Gastroesophageal sphincter (tissue), 4 donors: ENCODE measurements at regions not wholly inside any gene's neighbourhood (a gene's known extent, or its start where the extent isn't known, plus 50 kb on each side); places are given as distances from the start of the nearest gene placed in this dataset.
"Not testable (repeated sequence)": the region's sequence is repeated elsewhere in the genome, so short reads cannot be mapped to it uniquely, and the experiment has no call there.

Experiments
- ATAC-seq: fragments of 150-250 bp; one replicate; pipeline ENCODE4 v1.9.1; 2016; ENCODE audit warnings: mild to moderate bottlenecking, moderate library complexity
- H3K27ac ChIP-seq, 4 donors: fragments of 200-600 bp; sonication (generic) in 3 of 4; 1 replicate in 3 of 4; 2 replicates in 1 of 4; pipeline ENCODE4 v1.5.1; 2016 to 2019
- H3K27me3 ChIP-seq: fragments of 200-600 bp; sonication (generic); one replicate; pipeline ENCODE4 v1.5.1; 2019
- H3K36me3 ChIP-seq, 2 donors: fragments of 200-600 bp; sonication (generic); one replicate each; pipeline ENCODE4 v1.5.1; 2019; ENCODE audit warnings: control low read depth in 1 of 2
- H3K4me1 ChIP-seq, 3 donors: fragments of 200-600 bp; sonication (generic); 1 replicate in 2 of 3; 2 replicates in 1 of 3; pipeline ENCODE4 v1.5.1; 2016 to 2019; ENCODE audit warnings: control low read depth in 2 of 3
- H3K4me3 ChIP-seq, 2 donors: fragments of 200-600 bp; sonication (generic); one replicate each; pipeline ENCODE4 v1.5.1; 2019; ENCODE audit warnings: mild to moderate bottlenecking in 1 of 2, moderate library complexity in 1 of 2
- H3K9me3 ChIP-seq, 3 donors: fragments of 200-600 bp; sonication (generic); one replicate each; pipeline ENCODE4 v1.5.1; 2017 to 2019; ENCODE audit warnings: control low read depth in 2 of 3
- CTCF ChIP-seq, 4 experiments: fragments of 200-600 bp in 2 of 4; fragments of 450-650 bp in 2 of 4; sonication (generic) in 1 of 4; IDR thresholded peaks; one replicate each; pipeline ENCODE4 v1.5.1; 2017 to 2019; ENCODE audit warnings: antibody characterized with exemption in 4 of 4, mild to moderate bottlenecking in 2 of 4, moderate library complexity in 2 of 4
- EP300 ChIP-seq: sonication (generic); formaldehyde crosslinking; IDR thresholded peaks from one replicate; pipeline ENCODE4 v1.6.1; 2017; ENCODE audit warnings: antibody characterized with exemption, mild to moderate bottlenecking
- POLR2A ChIP-seq, 2 donors: fragments of 450-650 bp; IDR thresholded peaks; one replicate each; pipeline ENCODE4 v1.6.1; 2017; ENCODE audit warnings: antibody characterized with exemption in 2 of 2, mild to moderate bottlenecking in 2 of 2, moderate library complexity in 1 of 2
- POLR2AphosphoS5 ChIP-seq: sonication (generic); formaldehyde crosslinking; IDR thresholded peaks from one replicate; pipeline ENCODE4 v1.6.1; 2017; ENCODE audit warnings: antibody characterized with exemption
- whole genome bisulfite sequencing, 2 donors: methylation state at CpG; one replicate each; pipeline ENCODE4 v1.1.5; 2018; ENCODE audit warnings: low coverage in 1 of 2; 5-methylcytosine and 5-hydroxymethylcytosine counted together

GRCh38 chr7:152924826-152925411 lies 165.4 kb downstream of the ACTR3B start:
- Histone ChIP-seq H3K27me3 (peaks cover 58% of the 10 kb centered on the region), H3K27ac (no peak overlapping the region), H3K36me3 (no peaks in the 10 kb centered on the region), H3K4me1 (peaks cover 0 to 15% (median 0%) of the 10 kb centered on the region in 3 donors), H3K9me3 (no peaks in the 10 kb centered on the region), H3K4me3 (peak overlapping the region in 1 of 2 donors; percentile 42)
- WGBS, 2 donors, result 33 to 46% methylated on average over 6 to 14 of the region's 33 CpGs
- ATAC-seq, result no peak
- TF ChIP-seq CTCF (IDR thresholded peaks at IDR 0.05) (no peak), POLR2AphosphoS5 (no peak), EP300 (no peak), POLR2A (IDR thresholded peaks at IDR 0.05) (no peak)

GRCh38 chr7:152925412-152926147 lies 166.0 kb downstream of the ACTR3B start:
- peaks cover 0 to 15% (median 0%) of the 10 kb centered on the region in 3 donors for H3K4me1 ChIP-seq
- no peak for ATAC-seq
- no peaks in the 10 kb centered on the region for H3K9me3 ChIP-seq
- TF ChIP-seq EP300, result no peak
- no peak for TF ChIP-seq POLR2AphosphoS5
- TF ChIP-seq POLR2A (IDR thresholded peaks at IDR 0.05), result no peak
- no peak for TF ChIP-seq CTCF (IDR thresholded peaks at IDR 0.05)
- H3K36me3 ChIP-seq, result no peaks in the 10 kb centered on the region
- H3K4me3 ChIP-seq, result peak overlapping the region in 1 of 2 donors; percentile 42
- H3K27me3 ChIP-seq, result peaks cover 57% of the 10 kb centered on the region
- 0% methylated on average over 1 of the region's 74 CpGs; no CpG with 5 or more reads in 1 of the 2 donors for WGBS, 2 donors
- no peak overlapping the region for H3K27ac ChIP-seq

GRCh38 chr7:152931633-152932032 lies 172.1 kb downstream of the ACTR3B start:
- Histone ChIP-seq H3K4me3 (no peak overlapping the region), H3K27me3 (no peaks in the 10 kb centered on the region), H3K27ac (no peak overlapping the region), H3K36me3 (no peaks in the 10 kb centered on the region), H3K9me3 (no peaks in the 10 kb centered on the region), H3K4me1 (no peaks in the 10 kb centered on the region)
- TF ChIP-seq EP300, result no peak
- no peak for TF ChIP-seq POLR2A (IDR thresholded peaks at IDR 0.05)
- TF ChIP-seq CTCF (IDR thresholded peaks at IDR 0.05), result no peak
- no peak for TF ChIP-seq POLR2AphosphoS5
- ATAC-seq, result no peak
- WGBS, 2 donors, result 87 to 88% methylated on average over 6 of the region's 6 CpGs

- H3K36me3 ChIP-seq, result no peaks in the 10 kb centered on the region
- H3K27me3 ChIP-seq, result no peaks in the 10 kb centered on the region
- H3K4me3 ChIP-seq, result no peak overlapping the region
- TF ChIP-seq POLR2AphosphoS5 (no peak), CTCF (IDR thresholded peaks at IDR 0.05) (no peak), EP300 (no peak), POLR2A (IDR thresholded peaks at IDR 0.05) (no peak)
- H3K4me1 ChIP-seq, result no peaks in the 10 kb centered on the region
- no peaks in the 10 kb centered on the region for H3K9me3 ChIP-seq
- H3K27ac ChIP-seq, result no peak overlapping the region
- ATAC-seq, result no peak
- WGBS, 2 donors, result 40% methylated on average over 1 of the region's 1 CpG; no CpG with 5 or more reads in 1 of the 2 donors
Measured at GRCh38 chr7:152937282-152937681, 177.7 kb downstream of the ACTR3B start.

GRCh38 chr7:152946616-152947015 lies 187.1 kb downstream of the ACTR3B start:
- not testable (repeated sequence) for H3K4me3 ChIP-seq, ATAC-seq, H3K4me1 ChIP-seq, H3K27me3 ChIP-seq, H3K9me3 ChIP-seq, H3K36me3 ChIP-seq, H3K27ac ChIP-seq
- no CpG with 5 or more reads among the region's 2 CpGs for WGBS, 2 donors
